Adrenal gland (tissue), 9 donors: ENCODE measurements at regions not wholly inside any gene's neighbourhood (a gene's known extent, or its start where the extent isn't known, plus 50 kb on each side); places are given as distances from the start of the nearest gene placed in this dataset.

Experiments
- DNase-seq, 7 donors: peaks; one replicate each; pipeline ENCODE4 v3.0.0-alpha.2; 2019 to 2020
- H3K27ac ChIP-seq, 5 donors: fragments of 200-600 bp; sonication (generic) in 4 of 5; 1 replicate in 3 of 5; 2 replicates in 2 of 5; pipeline versions ENCODE4 v1.5.1 to v1.8.0; 2016 to 2020; ENCODE audit warnings: mild to moderate bottlenecking in 1 of 5
- H3K27me3 ChIP-seq: fragments of 200-600 bp; 2 replicates; pipeline ENCODE4 v1.8.0; 2021
- H3K36me3 ChIP-seq, 2 donors: fragments of 200-600 bp; replicated peaks in 1 of 2; 1 replicate in 1 of 2; 2 replicates in 1 of 2; pipeline versions ENCODE4 v1.5.1 to v1.8.0; 2018 to 2022
- H3K4me1 ChIP-seq, 2 donors: fragments of 200-600 bp; replicated peaks in 1 of 2; 1 replicate in 1 of 2; 2 replicates in 1 of 2; pipeline versions ENCODE4 v1.5.1 to v1.8.0; 2018 to 2021
- H3K4me3 ChIP-seq, 4 donors: fragments of 200-600 bp; sonication (generic) in 3 of 4; one replicate each; pipeline ENCODE4 v1.5.1; 2016 to 2018
- H3K9me3 ChIP-seq, 3 donors: fragments of 200-600 bp; sonication (generic) in 1 of 3; replicated peaks in 1 of 3; 1 replicate in 2 of 3; 2 replicates in 1 of 3; pipeline versions ENCODE4 v1.5.1 to v1.8.0; 2016 to 2021
- POLR2A ChIP-seq, 2 donors: fragments of 450-650 bp; IDR thresholded peaks; one replicate each; pipeline ENCODE4 v1.6.1; 2017; ENCODE audit warnings: antibody characterized with exemption in 2 of 2, mild to moderate bottlenecking in 2 of 2, moderate library complexity in 1 of 2
- WGBS, 4 donors: extraction: QIAGEN DNeasy Blood & Tissue Kit in 2 of 4; methylation state at CpG; one replicate each; pipeline versions ENCODE4 v1.1.5 to v1.1.7; 2013 to 2017; 5-methylcytosine and 5-hydroxymethylcytosine counted together
- intact Hi-C, 2 donors: fragments of 100-400 bp; cut with DNase I; formaldehyde crosslinking; loops; one replicate each; pipeline versions ENCODE4 v1.14.1 to v1.15.0; 2022 to 2023
- TF ChIP-seq, protein P1 (sequence below), 6 experiments: fragments of 450-650 bp in 4 of 6; fragments of 200-600 bp in 2 of 6; sonication (generic) in 1 of 6; IDR thresholded peaks; 1 replicate in 5 of 6; 2 replicates in 1 of 6; pipeline versions ENCODE4 v1.5.1 to v1.8.0; 2016 to 2021; ENCODE audit warnings: antibody characterized with exemption in 6 of 6, mild to moderate bottlenecking in 2 of 6, moderate library complexity in 1 of 6
- donor health status: healthy with polysubstance abuse.
- donor health status: Bipolar disorder and iron deficiency.
- donor health status: DM: yes; HTN: yes; CAD: no.
- donor health status: DM: no; HTN: no; CAD: no.
- donor health status: DM: no; HTN: no; CAD: no.

DNA sequence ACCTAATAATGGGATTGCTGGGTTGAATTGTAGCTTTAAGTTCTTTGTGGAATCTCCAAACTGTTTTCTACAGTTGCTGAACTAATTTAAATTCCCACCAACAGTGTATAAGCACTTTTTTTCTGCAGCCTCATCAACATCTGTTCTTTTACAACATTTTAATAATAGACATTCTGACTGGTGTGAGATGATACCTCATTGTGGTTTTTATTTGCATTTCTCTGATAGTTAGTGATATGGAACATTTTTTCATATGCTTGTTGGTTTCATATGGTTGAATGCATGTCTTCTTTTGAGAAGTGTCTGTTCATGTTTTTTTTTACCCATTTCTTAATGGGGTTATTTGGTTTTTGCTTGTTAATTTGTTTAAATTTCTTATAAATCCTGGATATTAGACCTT is 1718.9 kb downstream of the C4orf33 start:
- no peak overlapping the region for H3K4me3 ChIP-seq
- H3K27ac ChIP-seq = no peak overlapping the region
- no peaks in the 10 kb centered on the region for H3K36me3 ChIP-seq
- no peaks in the 10 kb centered on the region for H3K4me1 ChIP-seq
- no peaks in the 10 kb centered on the region for H3K9me3 ChIP-seq
- H3K27me3 ChIP-seq = no peaks in the 10 kb centered on the region
- no peak for TF ChIP-seq POLR2A (IDR thresholded peaks at IDR 0.05)
- TF ChIP-seq, protein P1, sequence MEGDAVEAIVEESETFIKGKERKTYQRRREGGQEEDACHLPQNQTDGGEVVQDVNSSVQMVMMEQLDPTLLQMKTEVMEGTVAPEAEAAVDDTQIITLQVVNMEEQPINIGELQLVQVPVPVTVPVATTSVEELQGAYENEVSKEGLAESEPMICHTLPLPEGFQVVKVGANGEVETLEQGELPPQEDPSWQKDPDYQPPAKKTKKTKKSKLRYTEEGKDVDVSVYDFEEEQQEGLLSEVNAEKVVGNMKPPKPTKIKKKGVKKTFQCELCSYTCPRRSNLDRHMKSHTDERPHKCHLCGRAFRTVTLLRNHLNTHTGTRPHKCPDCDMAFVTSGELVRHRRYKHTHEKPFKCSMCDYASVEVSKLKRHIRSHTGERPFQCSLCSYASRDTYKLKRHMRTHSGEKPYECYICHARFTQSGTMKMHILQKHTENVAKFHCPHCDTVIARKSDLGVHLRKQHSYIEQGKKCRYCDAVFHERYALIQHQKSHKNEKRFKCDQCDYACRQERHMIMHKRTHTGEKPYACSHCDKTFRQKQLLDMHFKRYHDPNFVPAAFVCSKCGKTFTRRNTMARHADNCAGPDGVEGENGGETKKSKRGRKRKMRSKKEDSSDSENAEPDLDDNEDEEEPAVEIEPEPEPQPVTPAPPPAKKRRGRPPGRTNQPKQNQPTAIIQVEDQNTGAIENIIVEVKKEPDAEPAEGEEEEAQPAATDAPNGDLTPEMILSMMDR (IDR thresholded peaks at IDR 0.05) = no peak
- no peak for DNase-seq
- intact Hi-C loops = no loop called here

DNA sequence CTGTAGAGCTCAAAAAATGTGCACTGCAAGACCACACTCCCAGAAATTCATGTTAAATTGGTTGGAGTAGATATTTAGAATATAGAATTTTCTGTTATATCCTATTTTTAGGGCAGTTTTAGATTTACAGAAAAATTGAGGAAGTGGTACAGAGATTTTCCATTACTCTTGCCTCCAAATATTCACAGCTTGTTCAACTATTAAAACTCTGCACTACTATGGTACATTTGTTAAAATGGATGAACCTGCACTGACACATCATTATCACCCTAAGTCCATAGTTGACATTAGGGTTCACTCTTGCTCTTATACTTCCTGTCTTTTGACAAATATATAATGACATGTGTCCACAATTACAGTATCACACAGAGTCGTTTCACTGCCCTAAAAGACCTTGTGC is 1724.5 kb downstream of the C4orf33 start:
- Histone ChIP-seq H3K27ac (no peak overlapping the region), H3K4me1 (no peaks in the 10 kb centered on the region), H3K27me3 (no peaks in the 10 kb centered on the region), H3K9me3 (no peaks in the 10 kb centered on the region), H3K36me3 (no peaks in the 10 kb centered on the region), H3K4me3 (no peak overlapping the region)
- intact Hi-C loops = no loop called here
- 23 to 53% (median 35%) methylated on average over 1 of the region's 1 CpG for WGBS, 4 donors
- no peak for DNase-seq
- TF ChIP-seq, protein P1 (IDR thresholded peaks at IDR 0.05) = no peak
- TF ChIP-seq POLR2A (IDR thresholded peaks at IDR 0.05) = no peak

DNA sequence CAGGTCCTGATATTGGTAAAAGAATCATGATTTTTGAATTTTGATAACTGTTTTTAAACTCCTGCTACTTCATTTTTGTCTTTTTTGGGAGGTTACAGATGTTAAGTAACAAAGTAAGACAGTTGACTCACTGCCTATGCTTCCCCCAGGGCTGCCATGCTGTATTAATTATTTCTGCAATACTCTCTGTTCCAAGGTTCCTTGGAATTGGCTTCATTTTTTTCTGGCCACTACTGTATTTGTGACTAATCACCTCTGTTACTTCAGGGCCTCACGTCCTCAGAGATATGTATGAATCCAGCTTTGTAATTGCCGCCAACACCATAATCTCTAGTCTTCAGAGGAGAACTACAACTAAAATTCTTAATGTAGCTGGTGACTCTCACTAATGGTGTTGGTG is 1729.3 kb downstream of the C4orf33 start:
- intact Hi-C loops = no loop called here

DNA sequence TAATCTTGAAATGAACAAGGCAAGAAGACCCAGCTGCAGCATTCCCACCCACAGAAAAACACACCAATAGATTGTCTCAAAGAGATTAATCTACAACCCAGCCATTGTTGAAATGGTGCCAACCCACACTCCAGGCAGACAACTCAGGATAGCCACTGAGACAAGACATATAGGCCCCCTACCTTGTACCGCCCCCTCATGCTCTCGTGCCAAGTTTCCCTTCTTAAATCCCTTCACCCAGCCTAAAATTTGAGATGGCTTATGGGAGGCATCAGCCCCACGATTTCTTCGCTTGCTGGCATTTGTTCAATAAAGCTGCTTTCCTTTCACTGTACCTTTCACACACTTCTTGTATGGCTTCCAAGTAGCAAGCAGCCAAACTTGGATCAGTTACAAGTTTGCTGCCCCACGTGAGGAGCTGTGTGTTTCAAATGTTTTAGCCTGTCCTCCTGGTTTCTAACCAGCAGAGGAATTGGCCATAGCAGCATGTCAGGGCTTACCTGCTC is 1754.1 kb downstream of the C4orf33 start:
- WGBS, 4 donors = 52 to 55% (median 54%) methylated on average over 5 of the region's 5 CpGs
- TF ChIP-seq, protein P1 (IDR thresholded peaks at IDR 0.05) = no peak
- no peak for TF ChIP-seq POLR2A (IDR thresholded peaks at IDR 0.05)

More for the DNA sequence above, 1729.3 kb downstream of the C4orf33 start:
- TF ChIP-seq, protein P1 (IDR thresholded peaks at IDR 0.05) = no peak
- no peak for TF ChIP-seq POLR2A (IDR thresholded peaks at IDR 0.05)
- H3K4me3 ChIP-seq = no peak overlapping the region
- no peak for DNase-seq
- H3K27ac ChIP-seq = no peak overlapping the region
- no peaks in the 10 kb centered on the region for H3K4me1 ChIP-seq
- H3K27me3 ChIP-seq = no peaks in the 10 kb centered on the region
- no peaks in the 10 kb centered on the region for H3K9me3 ChIP-seq
- no peaks in the 10 kb centered on the region for H3K36me3 ChIP-seq
- 66 to 73% (median 69%) methylated on average over 2 of the region's 2 CpGs for WGBS, 4 donors

More for the DNA sequence above, 1754.1 kb downstream of the C4orf33 start:
- Histone ChIP-seq H3K4me3 (no peak overlapping the region), H3K27ac (no peak overlapping the region), H3K36me3 (no peaks in the 10 kb centered on the region), H3K27me3 (no peaks in the 10 kb centered on the region), H3K4me1 (no peaks in the 10 kb centered on the region), H3K9me3 (no peaks in the 10 kb centered on the region)
- intact Hi-C loops = no loop called here
- no peak for DNase-seq
